Stimulated activated naive B cell treated with anti-CD40 and anti-IgM and Interleukin-4, amounts not matched to agents 10 μg/mL and 1 μg/mL and 100 μg/mL, for 72 hours (primary cell): ENCODE measurements at regions not wholly inside any gene's neighbourhood (a gene's known extent, or its start where the extent isn't known, plus 50 kb on each side); places are given as distances from the start of the nearest gene placed in this dataset.

Experiments
- ATAC-seq, 2 donors: fragments of 150-1000 bp; cut with Tn5 transposase; replicated peaks; 2 replicates each; pipeline ENCODE4 v1.10.0; 2021; ENCODE audit warnings: moderate library complexity in 1 of 2
- DNase-seq: peaks from one replicate; pipeline ENCODE4 v3.0.0; 2021
- H3K27ac Mint-ChIP-seq: one replicate; pipeline ENCODE4 v1.8.0; 2022; ENCODE audit warnings: mild to moderate bottlenecking, mixed read lengths
- H3K27me3 Mint-ChIP-seq, 2 donors: one replicate each; pipeline ENCODE4 v1.8.0; 2022; ENCODE audit warnings: mixed read lengths in 2 of 2
- H3K36me3 Mint-ChIP-seq, 2 donors: one replicate each; pipeline ENCODE4 v1.8.0; 2022; ENCODE audit warnings: mixed read lengths in 2 of 2, mild to moderate bottlenecking in 1 of 2
- H3K4me1 Mint-ChIP-seq, 2 donors: one replicate each; pipeline ENCODE4 v1.8.0; 2022; ENCODE audit warnings: mixed read lengths in 2 of 2, mild to moderate bottlenecking in 1 of 2
- H3K4me3 Mint-ChIP-seq, 2 donors: one replicate each; pipeline ENCODE4 v1.8.0; 2022; ENCODE audit warnings: mild to moderate bottlenecking in 2 of 2, mixed read lengths in 2 of 2, moderate library complexity in 1 of 2
- H3K9me3 Mint-ChIP-seq, 2 donors: one replicate each; pipeline ENCODE4 v1.8.0; 2022; ENCODE audit warnings: mixed read lengths in 2 of 2, mild to moderate bottlenecking in 1 of 2

- no peak for DNase-seq
- Mint-ChIP-seq H3K27me3 (peaks cover 4 to 9% of the 10 kb centered on the region in 2 donors), H3K27ac (no peak overlapping the region), H3K9me3 (no peaks in the 10 kb centered on the region), H3K4me3 (no peak overlapping the region), H3K4me1 (peaks cover 0 to 5% of the 10 kb centered on the region in 2 donors), H3K36me3 (no peaks in the 10 kb centered on the region)
- no peak for ATAC-seq
These were observed 181.4 kb downstream of the SIM1 start for GRCh38 chr6:100283285-100283684.

GRCh38 chr6:100281471-100281901 is 183.2 kb downstream of the SIM1 start:
- DNase-seq (no peak), ATAC-seq (no peak)
- H3K36me3 Mint-ChIP-seq = no peaks in the 10 kb centered on the region
- no peaks in the 10 kb centered on the region for H3K9me3 Mint-ChIP-seq
- H3K27ac Mint-ChIP-seq = no peak overlapping the region
- H3K4me3 Mint-ChIP-seq = no peak overlapping the region
- peaks cover 4 to 15% of the 10 kb centered on the region in 2 donors for H3K27me3 Mint-ChIP-seq
- peaks cover 0 to 5% of the 10 kb centered on the region in 2 donors for H3K4me1 Mint-ChIP-seq

- ATAC-seq = no peak
- H3K4me1 Mint-ChIP-seq = peaks cover 0 to 2% of the 10 kb centered on the region in 2 donors
- no peak overlapping the region for H3K4me3 Mint-ChIP-seq
- no peak overlapping the region for H3K27ac Mint-ChIP-seq
- no peaks in the 10 kb centered on the region for H3K9me3 Mint-ChIP-seq
- H3K27me3 Mint-ChIP-seq = peaks cover 4 to 12% of the 10 kb centered on the region in 2 donors
- no peak for DNase-seq
- H3K36me3 Mint-ChIP-seq = no peaks in the 10 kb centered on the region
These were observed 188.2 kb downstream of the SIM1 start for GRCh38 chr6:100276311-100277057.

GRCh38 chr6:100274147-100274546 is 190.6 kb downstream of the SIM1 start:
- Mint-ChIP-seq H3K4me3 (no peak overlapping the region), H3K9me3 (no peaks in the 10 kb centered on the region), H3K27ac (no peak overlapping the region), H3K27me3 (peaks cover 0 to 5% of the 10 kb centered on the region in 2 donors), H3K4me1 (no peaks in the 10 kb centered on the region), H3K36me3 (no peaks in the 10 kb centered on the region)
- ATAC-seq (no peak), DNase-seq (no peak)

- no peaks in the 10 kb centered on the region for H3K36me3 Mint-ChIP-seq
- H3K4me3 Mint-ChIP-seq = no peak overlapping the region
- H3K27me3 Mint-ChIP-seq = peaks cover 0 to 5% of the 10 kb centered on the region in 2 donors
- ATAC-seq = no peak
- no peaks in the 10 kb centered on the region for H3K4me1 Mint-ChIP-seq
- H3K9me3 Mint-ChIP-seq = no peaks in the 10 kb centered on the region
- H3K27ac Mint-ChIP-seq = no peak overlapping the region
- DNase-seq = no peak
These were observed 193.1 kb downstream of the SIM1 start for GRCh38 chr6:100271625-100272024.

- Mint-ChIP-seq H3K27ac (no peak overlapping the region), H3K9me3 (no peaks in the 10 kb centered on the region), H3K36me3 (no peaks in the 10 kb centered on the region), H3K27me3 (peaks cover 0 to 8% of the 10 kb centered on the region in 2 donors), H3K4me3 (no peak overlapping the region), H3K4me1 (no peaks in the 10 kb centered on the region)
- no peak for ATAC-seq
- DNase-seq = no peak
These were observed 193.5 kb downstream of the SIM1 start for GRCh38 chr6:100271202-100271601.

GRCh38 chr6:100269189-100269588 is 195.5 kb downstream of the SIM1 start:
- ATAC-seq (no peak), DNase-seq (no peak)
- no peaks in the 10 kb centered on the region for H3K4me1 Mint-ChIP-seq
- no peaks in the 10 kb centered on the region for H3K36me3 Mint-ChIP-seq
- H3K9me3 Mint-ChIP-seq = no peaks in the 10 kb centered on the region
- H3K27me3 Mint-ChIP-seq = peaks cover 0 to 8% of the 10 kb centered on the region in 2 donors
- H3K27ac Mint-ChIP-seq = no peak overlapping the region
- H3K4me3 Mint-ChIP-seq = no peak overlapping the region

- Mint-ChIP-seq H3K4me1 (no peaks in the 10 kb centered on the region), H3K27ac (no peak overlapping the region), H3K27me3 (peaks cover 0 to 8% of the 10 kb centered on the region in 2 donors), H3K4me3 (no peak overlapping the region), H3K36me3 (no peaks in the 10 kb centered on the region), H3K9me3 (no peaks in the 10 kb centered on the region)
- ATAC-seq = no peak
- DNase-seq = no peak
These were observed 196.4 kb downstream of the SIM1 start for GRCh38 chr6:100268326-100268725.

GRCh38 chr6:100267721-100268123 is 197.0 kb downstream of the SIM1 start:
- Mint-ChIP-seq H3K4me1 (no peaks in the 10 kb centered on the region), H3K9me3 (no peaks in the 10 kb centered on the region), H3K4me3 (no peak overlapping the region), H3K27me3 (peaks cover 0 to 8% of the 10 kb centered on the region in 2 donors), H3K27ac (no peak overlapping the region), H3K36me3 (no peaks in the 10 kb centered on the region)
- DNase-seq (no peak), ATAC-seq (no peak)

- no peak for ATAC-seq
- Mint-ChIP-seq H3K36me3 (no peaks in the 10 kb centered on the region), H3K4me3 (no peak overlapping the region)
These were observed 198.0 kb downstream of the SIM1 start for GRCh38 chr6:100266494-100267401.

GRCh38 chr6:100262086-100262485 is 202.6 kb downstream of the SIM1 start:
- no peak overlapping the region for H3K27ac Mint-ChIP-seq
- H3K27me3 Mint-ChIP-seq = peaks cover 8 to 10% of the 10 kb centered on the region in 2 donors
- peaks cover 0 to 3% of the 10 kb centered on the region in 2 donors for H3K4me1 Mint-ChIP-seq

More at GRCh38 chr6:100266494-100267401, 198.0 kb downstream of the SIM1 start:
- Mint-ChIP-seq H3K9me3 (no peaks in the 10 kb centered on the region), H3K27ac (no peak overlapping the region), H3K27me3 (peaks cover 0 to 8% of the 10 kb centered on the region in 2 donors), H3K4me1 (no peaks in the 10 kb centered on the region)
- no peak for DNase-seq

GRCh38 chr6:100261486-100261885 is 203.2 kb downstream of the SIM1 start:
- Mint-ChIP-seq H3K27me3 (peaks cover 2 to 10% of the 10 kb centered on the region in 2 donors), H3K9me3 (no peaks in the 10 kb centered on the region), H3K4me1 (peaks cover 0 to 3% of the 10 kb centered on the region in 2 donors), H3K27ac (no peak overlapping the region), H3K4me3 (no peak overlapping the region), H3K36me3 (no peaks in the 10 kb centered on the region)
- ATAC-seq (no peak), DNase-seq (no peak)

More at GRCh38 chr6:100262086-100262485, 202.6 kb downstream of the SIM1 start:
- no peak overlapping the region for H3K4me3 Mint-ChIP-seq
- ATAC-seq = no peak
- no peaks in the 10 kb centered on the region for H3K9me3 Mint-ChIP-seq
- no peaks in the 10 kb centered on the region for H3K36me3 Mint-ChIP-seq
- no peak for DNase-seq

- no peaks in the 10 kb centered on the region for H3K9me3 Mint-ChIP-seq
- no peak overlapping the region for H3K4me3 Mint-ChIP-seq
- no peak overlapping the region for H3K27ac Mint-ChIP-seq
- ATAC-seq (no peak), DNase-seq (no peak)
- peaks cover 0 to 3% of the 10 kb centered on the region in 2 donors for H3K4me1 Mint-ChIP-seq
- no peaks in the 10 kb centered on the region for H3K36me3 Mint-ChIP-seq
- peaks cover 0 to 10% of the 10 kb centered on the region in 2 donors for H3K27me3 Mint-ChIP-seq
These were observed 204.1 kb downstream of the SIM1 start for GRCh38 chr6:100260584-100260983.

GRCh38 chr6:100259865-100260264 is 204.9 kb downstream of the SIM1 start:
- Mint-ChIP-seq H3K27me3 (peaks cover 0 to 10% of the 10 kb centered on the region in 2 donors), H3K9me3 (no peaks in the 10 kb centered on the region), H3K4me3 (no peak overlapping the region), H3K4me1 (peaks cover 0 to 3% of the 10 kb centered on the region in 2 donors), H3K27ac (no peak overlapping the region), H3K36me3 (no peaks in the 10 kb centered on the region)
- ATAC-seq = no peak
- DNase-seq = no peak
